ENCODE measurements at regions not wholly inside any gene's neighbourhood (a gene's known extent, or its start where the extent isn't known, plus 50 kb on each side); places are given as distances from the start of the nearest gene placed in this dataset.
A peak's percentile ranks its signal among the peaks of the same experiment; 100 is the strongest.

DNA sequence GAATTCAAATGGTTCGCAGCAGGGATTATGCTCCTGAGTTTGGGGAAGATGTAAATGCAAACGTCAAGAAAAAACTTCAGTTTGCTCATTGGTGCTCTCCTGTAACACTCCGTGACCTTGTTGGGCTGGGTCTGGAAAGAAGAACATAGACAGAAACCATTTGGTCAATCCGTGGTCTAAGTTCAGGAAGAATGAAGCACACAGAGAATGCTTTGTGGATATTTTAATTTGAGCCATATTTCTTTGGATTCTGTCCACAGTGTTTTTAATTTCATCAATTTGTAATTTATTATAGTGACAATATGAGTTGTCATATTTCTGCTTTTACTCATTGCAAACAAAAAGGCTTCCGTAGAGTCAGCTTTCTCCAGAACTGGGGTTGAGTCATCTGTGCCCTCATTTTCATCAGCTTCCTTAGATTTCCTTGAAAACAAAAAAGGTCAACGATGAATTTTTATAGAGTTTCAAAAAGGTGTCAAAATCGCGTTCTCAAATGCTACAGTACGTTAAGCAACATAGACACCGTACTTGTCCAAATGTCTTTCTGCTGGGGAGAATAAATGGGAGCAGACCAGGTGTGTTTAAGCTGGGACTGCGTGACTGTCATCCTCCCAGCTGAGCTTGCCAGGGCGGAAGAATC lies 606.4 kb downstream of the RNF144A start:
- no peak overlapping the region for H3K4me3 ChIP-seq (ENCODE audit: control insufficient read depth, low read depth, low read length)
- TF ChIP-seq, protein P1, sequence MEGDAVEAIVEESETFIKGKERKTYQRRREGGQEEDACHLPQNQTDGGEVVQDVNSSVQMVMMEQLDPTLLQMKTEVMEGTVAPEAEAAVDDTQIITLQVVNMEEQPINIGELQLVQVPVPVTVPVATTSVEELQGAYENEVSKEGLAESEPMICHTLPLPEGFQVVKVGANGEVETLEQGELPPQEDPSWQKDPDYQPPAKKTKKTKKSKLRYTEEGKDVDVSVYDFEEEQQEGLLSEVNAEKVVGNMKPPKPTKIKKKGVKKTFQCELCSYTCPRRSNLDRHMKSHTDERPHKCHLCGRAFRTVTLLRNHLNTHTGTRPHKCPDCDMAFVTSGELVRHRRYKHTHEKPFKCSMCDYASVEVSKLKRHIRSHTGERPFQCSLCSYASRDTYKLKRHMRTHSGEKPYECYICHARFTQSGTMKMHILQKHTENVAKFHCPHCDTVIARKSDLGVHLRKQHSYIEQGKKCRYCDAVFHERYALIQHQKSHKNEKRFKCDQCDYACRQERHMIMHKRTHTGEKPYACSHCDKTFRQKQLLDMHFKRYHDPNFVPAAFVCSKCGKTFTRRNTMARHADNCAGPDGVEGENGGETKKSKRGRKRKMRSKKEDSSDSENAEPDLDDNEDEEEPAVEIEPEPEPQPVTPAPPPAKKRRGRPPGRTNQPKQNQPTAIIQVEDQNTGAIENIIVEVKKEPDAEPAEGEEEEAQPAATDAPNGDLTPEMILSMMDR (conservative IDR thresholded peaks at IDR 0.05; ENCODE audit: control insufficient read depth, insufficient read depth, low read depth, low read length) = no peak
- DNase-seq (ENCODE audit: low read depth) = peak; percentile 60

DNA sequence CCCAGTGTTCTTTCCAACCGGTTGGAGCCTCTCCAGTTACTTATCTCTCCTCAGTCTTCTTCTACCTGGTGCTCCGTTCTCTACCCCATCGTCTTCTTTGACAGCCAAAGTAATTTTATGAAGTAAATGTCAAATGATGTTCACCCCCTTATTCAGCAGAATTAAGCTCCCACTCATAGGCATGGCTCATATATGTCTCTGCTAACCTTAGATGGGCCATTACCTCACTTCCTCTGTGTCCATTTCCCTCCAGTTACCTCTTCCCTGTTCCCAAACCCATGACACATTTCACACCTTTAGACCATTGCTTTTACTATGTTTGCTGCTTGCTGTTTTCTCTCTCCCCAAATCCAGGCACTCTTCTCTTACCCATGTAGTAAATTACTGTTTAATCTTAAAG lies 607.0 kb downstream of the RNF144A start:
- H3K4me3 ChIP-seq (ENCODE audit: control insufficient read depth, low read depth, low read length) = no peak overlapping the region
- TF ChIP-seq, protein P1 (conservative IDR thresholded peaks at IDR 0.05; ENCODE audit: control insufficient read depth, insufficient read depth, low read depth, low read length) = no peak
- no peak for DNase-seq (ENCODE audit: low read depth)

DNA sequence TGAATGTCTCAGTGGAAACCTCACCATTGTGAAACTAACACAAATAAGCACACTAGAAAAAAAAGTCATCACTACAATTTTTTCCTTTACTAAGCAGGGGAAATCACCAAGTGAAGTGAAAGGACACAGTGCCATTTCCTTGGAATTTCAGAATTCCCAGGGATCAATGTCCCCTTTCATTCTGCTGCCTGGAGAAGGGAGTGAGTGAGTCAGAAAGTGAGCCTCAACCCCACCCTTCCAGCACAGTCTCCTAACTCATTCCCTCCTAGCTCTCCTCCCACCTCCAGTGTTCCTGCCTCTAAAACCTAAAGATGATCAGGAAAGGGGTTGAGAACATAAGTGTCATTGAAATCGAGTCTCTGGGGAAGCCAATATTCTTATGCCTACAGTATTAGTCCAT lies 608.5 kb downstream of the RNF144A start:
- DNase-seq (ENCODE audit: low read depth) = no peak
- no peak overlapping the region for H3K4me3 ChIP-seq (ENCODE audit: control insufficient read depth, low read depth, low read length)
- TF ChIP-seq, protein P1 (conservative IDR thresholded peaks at IDR 0.05; ENCODE audit: control insufficient read depth, insufficient read depth, low read depth, low read length) = no peak

DNA sequence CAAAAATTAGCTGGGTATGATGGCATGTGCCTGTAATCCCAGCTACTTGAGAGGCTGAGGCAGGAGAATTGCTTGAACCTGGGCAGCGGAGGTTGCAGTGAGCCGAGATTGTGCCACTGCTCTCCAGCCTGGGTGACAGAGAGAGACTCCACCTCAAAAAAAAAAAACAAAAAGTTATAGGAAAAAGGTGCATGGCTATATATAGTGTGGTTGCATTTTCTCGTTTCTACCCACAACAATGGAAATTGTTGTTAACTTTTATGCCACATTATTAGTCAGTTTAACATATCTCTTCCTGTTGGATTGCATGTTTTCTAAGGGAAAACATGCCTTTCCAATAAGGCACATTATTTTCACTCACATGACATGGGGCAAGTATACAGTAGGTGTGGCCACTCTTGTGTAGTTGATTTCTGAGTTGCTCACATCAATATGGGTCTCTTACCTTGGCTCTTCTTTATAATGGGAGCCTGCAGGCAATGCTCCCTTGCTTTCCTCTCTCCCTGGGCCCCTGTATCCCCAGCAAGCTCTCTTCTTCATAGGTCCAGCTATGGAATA lies 610.0 kb downstream of the RNF144A start:
- TF ChIP-seq, protein P1 (conservative IDR thresholded peaks at IDR 0.05; ENCODE audit: control insufficient read depth, insufficient read depth, low read depth, low read length) = no peak
- H3K4me3 ChIP-seq (ENCODE audit: control insufficient read depth, low read depth, low read length) = no peak overlapping the region
- DNase-seq (ENCODE audit: low read depth) = no peak

DNA sequence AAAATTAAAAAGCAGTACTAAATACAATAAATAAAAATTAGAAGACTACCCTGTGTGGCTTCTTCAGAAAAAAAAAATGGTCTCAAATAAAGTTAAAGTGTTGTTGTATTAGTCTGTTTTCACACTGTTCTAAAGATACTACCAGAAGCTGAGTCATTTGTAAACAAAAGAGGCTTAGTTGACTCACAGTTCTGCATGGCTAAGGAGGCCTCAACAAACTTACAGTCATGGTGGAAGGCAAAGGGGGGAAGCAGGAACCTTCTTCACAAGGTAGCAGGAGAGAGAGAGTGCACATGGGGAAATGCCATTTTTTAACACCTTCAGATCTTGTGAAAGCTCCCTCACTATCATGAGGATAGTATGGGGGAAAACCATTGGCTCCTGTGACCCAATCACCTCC lies 612.8 kb downstream of the RNF144A start:
- no peak overlapping the region for H3K4me3 ChIP-seq (ENCODE audit: control insufficient read depth, low read depth, low read length)
- TF ChIP-seq, protein P1 (conservative IDR thresholded peaks at IDR 0.05; ENCODE audit: control insufficient read depth, insufficient read depth, low read depth, low read length) = no peak
- peak; percentile 35 for DNase-seq (ENCODE audit: low read depth)

DNA sequence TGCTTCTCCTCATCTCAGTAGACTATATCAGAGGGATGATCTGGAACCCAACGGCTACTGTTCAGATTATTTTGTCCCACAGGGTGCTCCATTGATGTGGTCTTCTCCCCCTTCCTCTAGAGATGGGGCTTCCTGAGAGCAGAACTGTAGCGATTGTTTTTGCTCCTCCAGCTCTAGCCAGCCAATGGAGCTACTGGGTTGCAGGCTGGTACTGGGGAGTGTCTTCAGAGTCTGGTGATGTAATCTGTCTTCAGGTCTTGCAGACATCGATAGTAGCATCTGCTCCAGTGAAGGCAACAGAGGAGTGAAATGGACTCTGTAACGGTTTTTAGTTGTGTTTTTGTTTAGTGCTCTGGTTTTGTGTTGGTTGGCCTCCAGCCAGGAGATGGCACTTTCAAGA lies 621.9 kb downstream of the RNF144A start:
- TF ChIP-seq, protein P1 (conservative IDR thresholded peaks at IDR 0.05; ENCODE audit: control insufficient read depth, insufficient read depth, low read depth, low read length) = no peak
- no peak overlapping the region for H3K4me3 ChIP-seq (ENCODE audit: control insufficient read depth, low read depth, low read length)
- DNase-seq (ENCODE audit: low read depth) = no peak

Measured in fibroblast of mammary gland (primary cell).